HepG2 (cell line): ENCODE measurements at regions not wholly inside any gene's neighbourhood (a gene's known extent, or its start where the extent isn't known, plus 50 kb on each side); places are given as distances from the start of the nearest gene placed in this dataset.
A peak's percentile ranks its signal among the peaks of the same experiment; 100 is the strongest.
"Not testable (repeated sequence)": the region's sequence is repeated elsewhere in the genome, so short reads cannot be mapped to it uniquely, and the experiment has no call there.

Source experiments
- ATAC-seq: fragments of 200-7000 bp; cut with Tn5 transposase; 3 replicates; pipeline ENCODE4 v1.9.1; 2020; ENCODE audit warnings: mild to moderate bottlenecking, moderate library complexity
- BruUV-seq: library from RNA; stranded (reverse); fragments of 400-500 nt; replicated peaks from 2 replicates; lab custom pipeline; 2021; lab: Mats Ljungman, UMichigan
- CTCF ChIA-PET: fragments of 300-600 bp; formaldehyde crosslinking; extraction: SDS; loops from one replicate; lab custom pipeline; 2021; ENCODE audit warnings: low total read pairs, inconsistent platforms, low intra/inter-chr PET ratio; lab: Yijun Ruan, JAX
- POLR2A ChIA-PET: fragments of 350-600 bp; sonication (Branson Sonifier 250); formaldehyde crosslinking; loops from one replicate; lab custom pipeline; 2020; ENCODE audit warnings: antibody characterized with exemption, inconsistent platforms; lab: Yijun Ruan, JAX
- DNase-seq: peaks from one replicate; pipeline ENCODE4 v3.0.0-alpha.2; 2015; ENCODE audit warnings: low spot score
- FAIRE-seq: peaks from 3 replicates; lab custom pipeline; 2011; peaks lifted over from hg19 to GRCh38; lab: Jason Lieb, UNC
- H2AFZ ChIP-seq: one replicate; pipeline ENCODE4 v1.6.1; 2011; ENCODE audit warnings: low read length, inconsistent platforms
- H3K27ac ChIP-seq: fragments of 300-600 bp; 3 replicates; pipeline ENCODE4 v1.8.0; 2011; ENCODE audit warnings: mixed run types, mild to moderate bottlenecking, mixed read lengths, low read length, inconsistent platforms; ENCODE audit not compliant: insufficient read depth; ENCODE audit errors: extremely low read length
- H3K27me3 ChIP-seq, 2 experiments: fragments of 200-600 bp in 1 of 2; 2 replicates in 1 of 2; 3 replicates in 1 of 2; pipeline versions ENCODE4 v1.6.0 to v1.8.0; 2011; ENCODE audit warnings: low read length in 2 of 2, mild to moderate bottlenecking in 2 of 2, moderate library complexity in 2 of 2, inconsistent platforms in 1 of 2; ENCODE audit not compliant: insufficient read depth in 2 of 2, control insufficient read depth in 1 of 2
- H3K36me3 ChIP-seq, 2 experiments: fragments of 200-600 bp in 1 of 2; replicated peaks in 1 of 2; 2 replicates in 1 of 2; 3 replicates in 1 of 2; pipeline versions ENCODE4 v1.5.1 to v1.8.0; 2011; ENCODE audit warnings: low read length in 2 of 2, inconsistent platforms in 1 of 2; ENCODE audit not compliant: insufficient read depth in 2 of 2, control insufficient read depth in 1 of 2
- H3K4me1 ChIP-seq: 2 replicates; pipeline ENCODE4 v1.5.1; 2012; ENCODE audit warnings: low read length, inconsistent platforms; ENCODE audit not compliant: insufficient read depth
- H3K4me2 ChIP-seq: 2 replicates; pipeline ENCODE4 v1.6.0; 2011; ENCODE audit warnings: low read depth, low read length, inconsistent platforms
- H3K4me3 ChIP-seq, 3 experiments: fragments of 200-600 bp in 1 of 3; sonication (generic), shearing (Covaris generic) in 1 of 3; replicated peaks in 1 of 3; 2 replicates each; pipeline ENCODE4 v1.5.1; 2011 to 2016; ENCODE audit warnings: low read length in 3 of 3, inconsistent platforms in 2 of 3, low read depth in 2 of 3, mild to moderate bottlenecking in 2 of 3, control low read depth in 1 of 3, mixed read lengths in 1 of 3; ENCODE audit not compliant: insufficient read depth in 1 of 3
- H3K79me2 ChIP-seq: one replicate; pipeline ENCODE4 v1.6.1; 2011; ENCODE audit warnings: low read length, inconsistent platforms; ENCODE audit not compliant: insufficient read depth
- H3K9ac ChIP-seq: 2 replicates; pipeline ENCODE4 v1.6.0; 2011; ENCODE audit warnings: mild to moderate bottlenecking, low read depth, low read length, inconsistent platforms; ENCODE audit not compliant: insufficient read depth
- H3K9me3 ChIP-seq: 2 replicates; pipeline ENCODE4 v1.5.1; 2012; ENCODE audit warnings: mild to moderate bottlenecking, low read length
- H4K20me1 ChIP-seq: 2 replicates; pipeline ENCODE4 v1.6.0; 2011; ENCODE audit warnings: inconsistent platforms, mild to moderate bottlenecking, low read length, moderate library complexity; ENCODE audit not compliant: insufficient read depth
- DZIP1 ChIP-seq: sonication (generic); formaldehyde crosslinking; IDR thresholded peaks from 2 replicates; pipeline ENCODE4 v1.5.0; 2020; ENCODE audit warnings: mild to moderate bottlenecking, missing genetic modification reagents
- EED ChIP-seq: sonication (generic); formaldehyde crosslinking; IDR thresholded peaks from 2 replicates; pipeline ENCODE4 v1.5.0; 2020; ENCODE audit warnings: mild to moderate bottlenecking, missing genetic modification reagents
- HCFC1 ChIP-seq: fragments of 150-350 bp; IDR thresholded peaks from 2 replicates; pipeline ENCODE4 v1.6.1; 2014; ENCODE audit warnings: low read depth, low read length
- RBAK ChIP-seq: sonication (generic); formaldehyde crosslinking; IDR thresholded peaks from 2 replicates; pipeline ENCODE4 v1.5.1; 2020; ENCODE audit warnings: mild to moderate bottlenecking, missing genetic modification reagents
- TEAD3 ChIP-seq: optimal IDR thresholded peaks from 2 replicates; pipeline ENCODE3; 2016; ENCODE audit warnings: borderline replicate concordance
- ZNF124 ChIP-seq: sonication (generic); formaldehyde crosslinking; IDR thresholded peaks from 2 replicates; pipeline ENCODE4 v1.4.0; 2020; ENCODE audit warnings: missing genetic modification reagents
- ZNF3 ChIP-seq: IDR thresholded peaks from 2 replicates; pipeline ENCODE4 v1.7.0; 2017; ENCODE audit warnings: inconsistent platforms
- ZNF414 ChIP-seq: sonication (generic); formaldehyde crosslinking; IDR thresholded peaks from 2 replicates; pipeline ENCODE4 v1.5.0; 2020; ENCODE audit warnings: missing genetic modification reagents
- ZNF646 ChIP-seq: sonication (generic); formaldehyde crosslinking; IDR thresholded peaks from 2 replicates; pipeline ENCODE4 v1.9.0; 2021; ENCODE audit warnings: mild to moderate bottlenecking, missing genetic modification reagents
- WGBS: methylation state at CpG from one replicate; pipeline ENCODE4 v1.1.6; 2017; ENCODE audit warnings: low lambda C conversion rate; 5-methylcytosine and 5-hydroxymethylcytosine counted together
- in situ Hi-C: cut with HindIII; loops from 2 replicates; pipeline ENCODE4 v1.10.0; 2017; ENCODE audit warnings: low pct_unique_long_range_greater_than_20kb; ENCODE audit not compliant: extremely low pct_ligation_motif_present
- intact Hi-C: fragments of 100-400 bp; cut with micrococcal nuclease; formaldehyde crosslinking; loops from one replicate; pipeline ENCODE4 v1.10.0; 2022; ENCODE audit not compliant: unreplicated experiment

- no TSS peak for BruUV-seq
- Histone ChIP-seq H3K27ac (no peak overlapping the region), H3K9me3 (no peaks in the 10 kb centered on the region), H3K79me2 (no peaks in the 10 kb centered on the region), H3K9ac (no peak overlapping the region), H2AFZ (no peak overlapping the region), H3K4me1 (peaks cover 28% of the 10 kb centered on the region), H3K4me2 (no peak overlapping the region), H4K20me1 (no peaks in the 10 kb centered on the region), H3K4me3 (no peak overlapping the region), H3K27me3 (peaks cover 0 to 8% of the 10 kb centered on the region in 2 experiments; a peak in 3 of 5 replicates), H3K36me3 (no peaks in the 10 kb centered on the region)
- FAIRE-seq (no peak), ATAC-seq (no peak), DNase-seq (no peak)
- no peak for TF ChIP-seq ZNF124 (CRISPR knock-in tag)
- TF ChIP-seq ZNF646 (CRISPR knock-in tag) = no peak
- no peak for TF ChIP-seq ZNF414
- TF ChIP-seq HCFC1 = no peak
- peak; percentile 47 for TF ChIP-seq TEAD3
- no peak for TF ChIP-seq EED
- peak; percentile 55; the same call in 1 of the 2 replicates for TF ChIP-seq RBAK (CRISPR knock-in tag)
- no peak for TF ChIP-seq DZIP1 (CRISPR knock-in tag)
- TF ChIP-seq ZNF3 (CRISPR knock-in tag) = 0 out of 2 replicates have a peak, but pooled peaks have one; percentile 39
- POLR2A ChIA-PET = no interaction called here
- CTCF ChIA-PET = no interaction called here
- WGBS = 49% methylated on average over 8 of the region's 8 CpGs
- intact Hi-C loops (no loop called here), in situ Hi-C loops (no loop called here)
These were observed 130.9 kb downstream of the ASB7 start for GRCh38 chr15:100733101-100733842.

GRCh38 chr15:100733843-100734185 lies 131.4 kb downstream of the ASB7 start:
- H3K36me3 ChIP-seq, FAIRE-seq, H2AFZ ChIP-seq, intact Hi-C loops, DNase-seq, in situ Hi-C loops, ATAC-seq, H3K27me3 ChIP-seq, H3K9ac ChIP-seq, BruUV-seq, H3K9me3 ChIP-seq, H3K79me2 ChIP-seq, H3K4me2 ChIP-seq, POLR2A ChIA-PET, H3K27ac ChIP-seq, H3K4me3 ChIP-seq, CTCF ChIA-PET, H4K20me1 ChIP-seq: not testable (repeated sequence)
- 54% methylated on average over 3 of the region's 3 CpGs for WGBS
- H3K4me1 ChIP-seq = peaks cover 28% of the 10 kb centered on the region
